ENCODE measurements at regions not wholly inside any gene's neighbourhood (a gene's known extent, or its start where the extent isn't known, plus 50 kb on each side); places are given as distances from the start of the nearest gene placed in this dataset.

- TF ChIP-seq CTCF (tag by site-specific recombination; IDR thresholded peaks at IDR 0.05) (no peak), SETDB1 (IDR thresholded peaks at IDR 0.05; ENCODE audit: insufficient read length, low read length) (no peak), MYNN (tag by site-specific recombination; IDR thresholded peaks at IDR 0.05; ENCODE audit: borderline replicate concordance) (no peak), ZNF704 (tag by site-specific recombination; IDR thresholded peaks at IDR 0.05) (no peak), ZNF423 (tag by site-specific recombination; IDR thresholded peaks at IDR 0.05) (no peak), ZSCAN5A (tag by site-specific recombination; IDR thresholded peaks at IDR 0.05) (no peak), ZNF549 (tag by site-specific recombination; IDR thresholded peaks at IDR 0.05) (no peak), YY1 (tag by site-specific recombination; IDR thresholded peaks at IDR 0.05) (no peak), ZNF2 (tag by site-specific recombination; IDR thresholded peaks at IDR 0.05) (no peak), ZNF239 (tag by site-specific recombination; IDR thresholded peaks at IDR 0.05) (no peak), ZNF133 (tag by site-specific recombination; IDR thresholded peaks at IDR 0.05) (no peak), SCRT2 (tag by site-specific recombination; IDR thresholded peaks at IDR 0.05) (no peak), ZNF341 (tag by site-specific recombination; IDR thresholded peaks at IDR 0.05; ENCODE audit: low read depth) (no peak)
These were observed 126.1 kb upstream of the CHODL start for GRCh38 chr21:18118566-18118965.
